Glutamatergic neuron (in vitro differentiated cells): ENCODE measurements at regions not wholly inside any gene's neighbourhood (a gene's known extent, or its start where the extent isn't known, plus 50 kb on each side); places are given as distances from the start of the nearest gene placed in this dataset.

Experiments
- DNase-seq: peaks from one replicate; pipeline ENCODE4 v3.0.0; 2022
- H3K27ac Mint-ChIP-seq: one replicate; pipeline ENCODE4 v1.8.0; 2020; ENCODE audit warnings: mild to moderate bottlenecking, mixed read lengths, inconsistent platforms; ENCODE audit not compliant: unreplicated experiment
- H3K27me3 Mint-ChIP-seq: one replicate; pipeline ENCODE4 v1.8.0; 2020; ENCODE audit warnings: mild to moderate bottlenecking, moderate library complexity, mixed read lengths, inconsistent platforms; ENCODE audit not compliant: unreplicated experiment
- H3K36me3 Mint-ChIP-seq: one replicate; pipeline ENCODE4 v1.8.0; 2020; ENCODE audit warnings: mild to moderate bottlenecking, mixed read lengths, inconsistent platforms; ENCODE audit not compliant: unreplicated experiment
- H3K4me1 Mint-ChIP-seq: one replicate; pipeline ENCODE4 v1.8.0; 2020; ENCODE audit warnings: mild to moderate bottlenecking, low read depth, mixed read lengths, inconsistent platforms; ENCODE audit not compliant: unreplicated experiment
- H3K4me3 Mint-ChIP-seq: one replicate; pipeline ENCODE4 v1.8.0; 2020; ENCODE audit warnings: mild to moderate bottlenecking, mixed read lengths, inconsistent platforms; ENCODE audit not compliant: unreplicated experiment
- H3K9me3 Mint-ChIP-seq: one replicate; pipeline ENCODE4 v1.8.0; 2020; ENCODE audit warnings: mild to moderate bottlenecking, moderate library complexity, mixed read lengths, inconsistent platforms; ENCODE audit not compliant: unreplicated experiment
- CTCF ChIP-seq: fragments of 200-600 bp; sonication (generic); IDR thresholded peaks from one replicate; pipeline ENCODE4 v1.5.0; 2021; ENCODE audit not compliant: partially characterized antibody, unreplicated experiment

DNA sequence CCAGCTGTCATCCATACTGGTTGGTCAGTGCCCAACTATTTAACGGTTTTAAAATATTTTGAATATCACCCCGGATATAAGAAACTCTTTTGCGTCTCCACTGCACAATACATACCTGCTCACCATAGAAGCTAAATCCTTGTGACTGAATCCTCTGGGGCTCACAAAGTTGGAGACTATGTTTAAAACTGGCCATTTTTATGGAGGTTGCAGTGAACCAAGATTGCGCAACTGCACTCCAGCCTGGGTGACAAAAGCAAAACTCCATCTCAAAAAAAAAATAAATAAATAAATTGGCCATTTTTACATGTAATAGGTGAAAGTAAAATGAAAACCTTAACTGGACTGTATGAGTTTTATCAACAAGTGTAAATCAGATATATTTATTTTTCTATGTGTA is 55.6 kb upstream of the TMEM17 start:
- Mint-ChIP-seq H3K9me3 (peaks cover 2% of the 10 kb centered on the region), H3K27ac (no peak overlapping the region), H3K4me1 (no peaks in the 10 kb centered on the region)

GRCh38 chr2:62559582-62559981 is 53.6 kb upstream of the TMEM17 start:
- H3K9me3 Mint-ChIP-seq: peaks cover 2% of the 10 kb centered on the region

More for the DNA sequence above, 55.6 kb upstream of the TMEM17 start:
- Mint-ChIP-seq H3K27me3 (no peaks in the 10 kb centered on the region), H3K4me3 (no peak overlapping the region), H3K36me3 (no peaks in the 10 kb centered on the region)
- no peak for DNase-seq
- TF ChIP-seq CTCF: no peak

GRCh38 chr2:62558743-62559142 is 52.7 kb upstream of the TMEM17 start:
- Mint-ChIP-seq H3K27me3 (peaks cover 1% of the 10 kb centered on the region), H3K27ac (no peak overlapping the region), H3K36me3 (no peaks in the 10 kb centered on the region), H3K4me3 (no peak overlapping the region), H3K4me1 (no peaks in the 10 kb centered on the region), H3K9me3 (peaks cover 2% of the 10 kb centered on the region)
- no peak for TF ChIP-seq CTCF
- DNase-seq: no peak

More at GRCh38 chr2:62559582-62559981, 53.6 kb upstream of the TMEM17 start:
- no peak for DNase-seq
- H3K27me3 Mint-ChIP-seq: no peaks in the 10 kb centered on the region
- TF ChIP-seq CTCF: no peak
- no peak overlapping the region for H3K4me3 Mint-ChIP-seq
- no peak overlapping the region for H3K27ac Mint-ChIP-seq
- no peaks in the 10 kb centered on the region for H3K4me1 Mint-ChIP-seq
- no peaks in the 10 kb centered on the region for H3K36me3 Mint-ChIP-seq

GRCh38 chr2:62556086-62556485 is 50.1 kb upstream of the TMEM17 start:
- no peak for TF ChIP-seq CTCF
- no peak overlapping the region for H3K27ac Mint-ChIP-seq
- H3K4me3 Mint-ChIP-seq: no peak overlapping the region
- H3K9me3 Mint-ChIP-seq: no peaks in the 10 kb centered on the region
- DNase-seq: no peak
- H3K27me3 Mint-ChIP-seq: peaks cover 2% of the 10 kb centered on the region
- H3K36me3 Mint-ChIP-seq: no peaks in the 10 kb centered on the region
- no peaks in the 10 kb centered on the region for H3K4me1 Mint-ChIP-seq
